ENCODE measurements at regions not wholly inside any gene's neighbourhood (a gene's known extent, or its start where the extent isn't known, plus 50 kb on each side); places are given as distances from the start of the nearest gene placed in this dataset.

DNA sequence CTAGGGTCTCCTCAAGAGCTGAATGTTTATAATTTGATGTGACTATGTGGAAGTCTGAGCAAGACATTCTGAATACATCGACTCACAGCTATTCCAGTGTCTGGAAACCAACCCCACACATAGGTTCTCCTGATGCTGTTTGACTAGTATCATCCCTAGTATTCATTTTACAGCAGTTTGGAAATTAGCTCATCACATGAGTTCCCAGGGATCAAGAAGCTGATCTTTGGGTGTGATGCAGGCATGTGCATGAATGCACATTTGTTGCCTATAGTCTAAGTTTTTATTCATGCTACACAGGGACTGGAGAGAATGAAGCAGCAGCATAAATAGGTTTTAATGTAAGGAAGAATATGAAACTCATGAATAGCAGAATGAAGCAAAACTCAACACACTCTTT, 284.3 kb upstream of the SPRED2 start:
- no peak for DNase-seq

DNA sequence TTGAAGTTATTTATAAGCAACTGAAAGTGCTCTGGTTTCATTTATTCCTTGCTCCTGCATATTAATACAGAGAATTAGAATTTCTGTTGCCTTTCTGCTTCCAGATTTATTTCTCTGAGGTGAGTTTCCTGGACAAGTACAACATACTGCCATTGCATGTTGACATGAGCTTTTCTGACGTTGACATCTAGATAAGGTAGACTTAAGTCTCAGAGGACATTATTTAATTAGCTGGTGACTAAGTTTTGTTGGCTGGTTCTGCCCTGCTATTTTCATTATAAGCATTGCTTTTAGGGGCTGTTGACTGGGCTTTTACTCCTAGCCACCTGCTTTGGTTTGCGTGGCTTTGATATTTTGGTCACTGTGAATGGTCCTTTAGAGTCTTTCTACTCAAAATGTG, 282.9 kb upstream of the SPRED2 start:
- no peak for DNase-seq

DNA sequence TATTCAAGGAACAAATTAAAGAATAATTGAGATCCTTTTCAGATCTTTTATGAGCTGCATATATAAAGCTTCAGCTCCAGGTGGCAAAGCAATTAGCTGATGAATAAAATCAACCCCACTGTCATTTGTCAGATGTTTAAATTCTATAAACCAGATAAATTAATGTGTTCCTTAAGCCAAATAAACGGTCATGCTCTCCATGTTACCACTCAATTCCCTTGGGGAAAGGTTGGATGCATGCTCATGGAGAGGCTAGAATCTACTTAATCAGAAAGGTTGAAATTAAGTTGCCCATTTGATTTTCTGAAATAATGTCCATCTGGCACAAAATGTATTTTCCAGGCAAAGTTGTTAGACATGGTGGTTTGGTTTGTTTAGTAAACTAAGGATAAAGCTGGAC, 282.5 kb upstream of the SPRED2 start:
- no peak for DNase-seq

DNA sequence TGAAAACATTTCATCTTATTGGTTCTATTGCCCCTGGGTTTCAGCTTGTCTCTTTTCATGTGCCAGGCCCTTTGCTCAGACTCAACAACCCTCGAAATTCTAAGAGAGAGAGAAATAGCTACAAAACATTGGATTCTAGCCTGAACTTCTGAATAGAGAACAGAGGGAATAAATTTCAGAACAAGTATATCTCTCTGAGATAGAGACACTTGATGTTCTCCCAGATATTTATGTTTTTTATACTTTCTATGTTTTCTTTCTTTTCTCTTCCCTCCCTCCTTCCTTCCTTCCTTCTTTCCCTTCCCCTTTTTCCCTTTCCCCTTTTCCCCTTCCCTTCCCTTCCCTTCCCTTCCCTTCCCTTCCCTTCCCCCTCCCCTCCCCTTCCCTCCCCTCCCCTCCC, 279.5 kb upstream of the SPRED2 start:
- no peak for DNase-seq

DNA sequence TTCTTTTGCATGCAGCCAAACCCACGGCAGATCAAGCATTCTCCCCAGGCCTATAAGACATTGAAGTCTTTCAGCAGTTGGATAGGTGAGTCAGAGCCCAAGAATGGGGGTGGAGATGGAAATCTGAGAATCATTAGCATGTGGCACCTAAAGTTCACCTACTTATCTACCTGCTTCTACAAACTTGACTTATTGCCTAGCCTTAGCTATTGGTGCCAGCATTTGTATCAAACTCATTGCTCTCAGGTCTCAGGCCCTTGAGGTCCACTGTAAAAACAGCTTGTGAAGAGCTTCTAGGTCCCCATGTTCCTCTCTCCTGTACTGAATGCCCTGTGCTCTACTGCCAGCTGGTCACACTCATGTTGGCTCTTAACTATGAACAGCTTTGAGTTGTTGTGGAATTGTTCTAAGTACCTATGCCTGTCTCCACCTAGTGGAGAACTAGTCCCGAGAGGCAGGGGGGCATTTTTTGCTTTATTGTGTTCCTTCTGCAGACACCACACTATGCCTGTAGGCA, 278.4 kb upstream of the SPRED2 start:
- no peak for DNase-seq

DNA sequence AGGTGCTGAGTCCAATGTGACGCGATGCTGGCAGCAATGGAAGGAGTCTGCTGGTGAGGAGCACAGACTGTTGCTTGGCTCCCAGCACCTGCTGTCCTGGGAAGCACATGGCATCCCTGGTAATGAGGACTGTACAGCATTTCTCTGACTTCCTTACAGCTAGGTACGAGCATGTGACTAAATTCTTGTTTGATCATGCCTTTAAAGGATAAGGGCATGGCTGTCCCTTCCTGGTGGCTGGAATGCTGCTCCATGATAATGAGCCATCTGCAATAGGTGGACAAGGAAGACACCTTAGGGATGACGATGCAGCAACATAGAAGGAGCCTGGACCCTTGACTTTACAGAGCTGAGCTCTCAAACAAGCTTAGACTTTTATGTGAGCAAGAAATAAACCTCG, 278.0 kb upstream of the SPRED2 start:
- DNase-seq: no peak

DNA sequence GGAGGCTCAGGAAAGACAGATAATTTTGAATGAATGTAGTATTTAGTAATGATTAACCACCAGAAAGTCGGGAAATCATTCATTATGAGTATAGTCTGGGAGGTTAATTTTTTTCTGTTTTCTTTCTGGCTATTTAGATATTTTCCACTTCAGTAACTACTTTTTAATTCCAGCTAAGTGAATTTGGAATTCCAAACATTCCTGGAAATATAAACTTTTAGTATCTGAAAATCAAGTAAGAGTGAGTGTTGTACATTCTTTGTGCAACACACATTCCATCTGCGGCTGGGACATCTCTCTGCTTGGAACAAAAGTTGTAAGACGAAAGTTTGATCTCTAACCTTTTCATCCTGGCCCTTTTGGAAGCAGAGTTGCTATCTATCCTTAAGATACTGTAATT, 275.7 kb upstream of the SPRED2 start:
- DNase-seq: no peak

- no peak for DNase-seq
Observed at GRCh38 chr2:65706411-65706810, 274.0 kb upstream of the SPRED2 start.

- no peak for DNase-seq
Observed at GRCh38 chr2:65701191-65701590, 268.8 kb upstream of the SPRED2 start.

GRCh38 chr2:65700720-65701119, 268.3 kb upstream of the SPRED2 start:
- DNase-seq: no peak

DNA sequence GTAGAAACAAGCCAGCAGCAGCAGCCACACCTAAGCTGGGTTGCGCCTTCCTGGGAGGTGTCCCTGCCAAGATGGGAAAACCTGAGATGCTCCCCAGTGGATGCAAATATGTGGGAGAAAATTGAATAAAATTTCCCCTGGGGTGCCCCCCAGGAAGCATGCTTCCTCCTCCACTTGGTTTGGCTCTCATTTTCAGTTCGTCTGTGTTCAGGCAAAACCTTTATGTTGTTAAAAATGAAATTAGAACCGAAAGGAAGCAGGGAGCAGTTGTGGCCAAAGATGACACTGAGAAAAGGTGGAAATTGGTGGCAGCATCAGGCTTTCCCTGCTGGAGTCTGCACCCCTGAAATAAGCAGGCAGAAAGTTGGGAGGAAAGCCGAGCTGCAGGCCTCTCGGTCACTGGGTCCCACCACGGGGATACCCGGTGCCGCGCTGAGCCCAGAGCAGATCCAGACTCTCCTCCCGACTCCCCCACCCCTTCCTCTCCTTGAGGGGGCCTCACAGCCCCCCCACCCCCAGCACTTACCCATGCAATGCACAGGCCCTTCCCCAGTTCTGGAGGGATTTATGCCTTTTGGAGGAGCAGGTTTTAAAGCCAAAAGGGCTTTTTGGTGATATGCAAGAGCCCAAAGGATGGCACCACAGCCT, 267.7 kb upstream of the SPRED2 start:
- no peak for DNase-seq

GRCh38 chr2:65691816-65692215, 259.4 kb upstream of the SPRED2 start:
- no peak for DNase-seq

GRCh38 chr2:65688141-65688886, 255.9 kb upstream of the SPRED2 start:
- no peak for DNase-seq

DNA sequence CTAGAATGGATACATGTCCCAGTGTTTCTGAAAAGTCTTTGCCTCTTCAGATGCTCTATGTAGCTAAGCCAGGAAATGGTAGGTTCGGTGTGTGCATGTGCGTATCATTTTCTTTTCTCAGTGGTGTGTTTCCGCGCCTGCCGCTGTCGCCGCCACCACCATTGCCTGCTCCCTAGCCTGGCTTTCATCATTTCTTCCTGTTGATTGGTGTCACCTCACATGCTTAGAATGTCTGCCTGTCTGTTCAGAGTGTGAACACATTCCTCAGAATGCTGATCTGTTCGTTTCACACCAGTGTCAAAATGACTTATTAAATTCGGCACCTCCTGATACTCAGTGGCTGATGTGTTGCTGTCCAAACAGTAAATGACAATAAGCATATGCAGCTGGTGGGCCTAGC, 255.2 kb upstream of the SPRED2 start:
- DNase-seq: no peak

GRCh38 chr2:65686928-65687521, 254.6 kb upstream of the SPRED2 start:
- DNase-seq: no peak

GRCh38 chr2:65681503-65681902, 249.1 kb upstream of the SPRED2 start:
- DNase-seq: no peak

DNA sequence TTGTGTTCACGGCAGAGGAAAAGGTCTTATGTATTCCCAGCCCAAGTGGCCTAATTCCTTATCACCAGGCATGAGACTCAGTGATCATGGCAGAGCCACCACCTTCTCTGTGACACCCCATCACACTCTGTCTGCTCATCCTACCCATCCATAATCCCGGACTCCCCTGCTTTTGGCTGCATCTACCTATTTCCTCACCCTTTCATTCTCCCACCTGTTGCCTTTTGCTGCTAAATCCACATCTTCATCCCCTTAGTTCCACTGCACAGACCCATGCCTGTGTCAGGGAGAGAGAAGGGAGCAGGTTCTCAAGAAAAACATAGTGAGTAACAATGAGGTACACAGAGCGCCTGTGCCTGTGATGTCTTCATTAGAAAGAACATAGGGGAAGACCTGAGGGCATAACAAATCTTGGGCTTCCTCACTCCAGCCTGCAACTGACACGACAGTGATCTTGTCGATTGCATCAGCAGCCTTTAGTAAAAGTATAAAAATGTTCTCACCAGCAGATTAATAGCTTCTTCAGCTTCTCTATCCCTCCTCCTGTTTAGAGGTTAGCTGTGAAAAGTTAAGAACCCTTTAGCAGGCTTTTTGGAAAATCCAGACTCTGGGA, 246.5 kb upstream of the SPRED2 start:
- DNase-seq: no peak

DNA sequence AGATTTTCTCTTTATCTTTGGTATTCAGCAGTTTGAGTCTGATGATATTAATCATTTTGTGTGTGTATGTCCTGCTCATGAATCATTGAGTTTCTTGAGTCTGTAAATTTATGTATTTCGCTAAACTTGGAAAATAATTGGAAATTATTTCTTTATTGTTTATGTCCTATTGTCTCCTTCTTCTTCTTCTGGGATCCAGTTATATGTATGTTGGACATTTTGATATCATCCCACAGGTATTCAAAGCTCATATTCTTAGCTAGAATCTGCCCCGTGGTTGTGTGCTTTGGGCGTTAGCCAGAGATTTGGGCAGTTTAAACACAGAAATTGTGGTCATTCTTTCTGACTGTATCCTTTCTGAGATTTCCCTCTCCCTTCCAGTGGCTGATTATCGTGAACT, 243.0 kb upstream of the SPRED2 start:
- DNase-seq: no peak

GRCh38 chr2:65671670-65672242, 239.4 kb upstream of the SPRED2 start:
- no peak for DNase-seq

- DNase-seq: no peak
Observed at GRCh38 chr2:65669574-65669973, 237.2 kb upstream of the SPRED2 start.

DNA sequence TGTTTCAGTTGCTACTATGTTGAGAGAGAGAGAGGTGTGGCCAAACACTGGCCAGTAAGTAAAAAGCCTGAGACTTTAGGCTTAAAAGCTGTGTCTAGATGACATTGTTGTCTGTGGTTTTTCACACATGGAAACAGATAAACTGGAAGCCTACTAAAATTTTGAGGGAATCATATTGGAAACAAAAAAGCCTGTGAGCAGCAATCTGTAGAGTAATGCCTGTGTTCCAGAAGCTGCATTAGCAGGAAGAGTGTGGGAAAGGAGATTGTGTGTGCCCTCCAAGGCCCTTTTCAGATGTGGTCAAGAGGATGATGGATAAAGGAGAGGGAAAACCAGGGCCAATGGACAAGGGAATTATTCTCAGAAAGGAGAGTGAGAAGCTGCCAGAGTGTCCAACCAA, 236.3 kb upstream of the SPRED2 start:
- DNase-seq: no peak

- DNase-seq: no peak
Observed at GRCh38 chr2:65666156-65666725, 233.8 kb upstream of the SPRED2 start.

DNA sequence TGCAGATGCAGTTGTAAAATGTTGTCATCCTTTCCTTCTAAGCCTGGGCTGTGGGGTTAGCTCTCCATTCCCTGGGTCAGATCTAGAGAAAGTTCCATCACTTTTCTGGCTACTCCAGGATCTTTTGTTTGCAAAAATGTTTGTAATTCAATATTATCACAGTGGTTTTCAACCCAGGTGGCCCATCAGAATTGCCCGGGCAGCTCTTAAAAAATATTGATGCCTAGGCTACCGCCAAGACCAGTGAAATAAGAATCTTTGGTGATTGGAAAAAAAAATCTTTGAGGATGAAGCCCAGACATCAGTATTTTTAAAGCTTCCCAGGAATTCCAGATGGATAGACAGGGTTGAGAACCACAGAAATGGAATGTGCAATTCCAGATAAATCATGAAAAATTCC, 232.5 kb upstream of the SPRED2 start:
- no peak for DNase-seq

Measured in NCI-H2227 treated with DMSO at 0.1 percent for 48 hours (cell line).